H1 (cell line): ENCODE measurements at regions not wholly inside any gene's neighbourhood (a gene's known extent, or its start where the extent isn't known, plus 50 kb on each side); places are given as distances from the start of the nearest gene placed in this dataset.

Experiments
- CTCF ChIA-PET: fragments of 300-600 bp; sonication (Branson Sonifier 250); formaldehyde crosslinking; loops from one replicate; lab custom pipeline; 2021; ENCODE audit not compliant: partially characterized antibody; lab: Charles Lee
- POLR2A ChIA-PET: fragments of 300-600 bp; sonication (Branson Sonifier 250); formaldehyde crosslinking; loops from one replicate; lab custom pipeline; 2021; ENCODE audit warnings: inconsistent platforms; ENCODE audit not compliant: partially characterized antibody; lab: Charles Lee
- DNase-seq, 2 experiments: peaks; one replicate each; pipeline versions ENCODE4 v3.0.0 to v3.0.0-alpha.2; 2010 to 2022; ENCODE audit warnings: low spot score in 2 of 2, low read depth in 1 of 2, mixed read lengths in 1 of 2
- FAIRE-seq: peaks from 2 replicates; lab custom pipeline; 2011; peaks lifted over from hg19 to GRCh38; lab: Jason Lieb, UNC
- H2AFZ ChIP-seq: 2 replicates; pipeline ENCODE4 v1.8.1; 2012; ENCODE audit warnings: low read length, inconsistent platforms
- H2AK5ac ChIP-seq: 2 replicates; pipeline ENCODE4 v1.6.1; 2013; ENCODE audit warnings: low read depth, low read length
- H2BK120ac ChIP-seq: replicated peaks from 2 replicates; pipeline ENCODE3; 2013; ENCODE audit warnings: low read depth, low read length, inconsistent platforms
- H2BK12ac ChIP-seq: 2 replicates; pipeline ENCODE4 v1.6.1; 2013; ENCODE audit warnings: low read depth, low read length
- H2BK15ac ChIP-seq: 2 replicates; pipeline ENCODE4 v1.6.1; 2013; ENCODE audit warnings: low read length
- H2BK20ac ChIP-seq: 2 replicates; pipeline ENCODE4 v1.6.1; 2013; ENCODE audit warnings: low read length
- H2BK5ac ChIP-seq: 2 replicates; pipeline ENCODE4 v1.6.1; 2013; ENCODE audit warnings: low read depth, low read length
- H3K14ac ChIP-seq: 2 replicates; pipeline ENCODE4 v1.6.1; 2013; ENCODE audit warnings: inconsistent platforms; ENCODE audit not compliant: insufficient read length
- H3K18ac ChIP-seq: 2 replicates; pipeline ENCODE4 v1.6.1; 2013; ENCODE audit warnings: low read length; ENCODE audit errors: extremely low read depth
- H3K23ac ChIP-seq: 2 replicates; pipeline ENCODE4 v1.6.1; 2013; ENCODE audit warnings: inconsistent platforms; ENCODE audit not compliant: insufficient read length
- H3K23me2 ChIP-seq: 2 replicates; pipeline ENCODE4 v1.6.1; 2013; ENCODE audit warnings: low read depth, low read length
- H3K27ac ChIP-seq: 2 replicates; pipeline ENCODE4 v1.6.1; 2011; ENCODE audit warnings: low read depth, low read length, inconsistent platforms
- H3K27me3 ChIP-seq, 4 experiments: replicated peaks in 1 of 4; 1 replicate in 1 of 4; 2 replicates in 3 of 4; pipeline versions ENCODE4 v1.6.1 to v1.8.1; 2011 to 2013; ENCODE audit warnings: low read length in 3 of 4, mild to moderate bottlenecking in 3 of 4, inconsistent platforms in 2 of 4, mixed read lengths in 2 of 4, moderate library complexity in 1 of 4; ENCODE audit not compliant: control insufficient read depth in 3 of 4, insufficient read depth in 3 of 4; ENCODE audit errors: extremely low read depth in 1 of 4
- H3K36me3 ChIP-seq, 4 experiments: 2 replicates each; pipeline versions ENCODE4 v1.6.1 to v1.8.1; 2011 to 2013; ENCODE audit warnings: mild to moderate bottlenecking in 4 of 4, low read length in 3 of 4, moderate library complexity in 2 of 4, control low read depth in 1 of 4, inconsistent platforms in 1 of 4; ENCODE audit not compliant: insufficient read depth in 4 of 4, control insufficient read depth in 2 of 4
- H3K4ac ChIP-seq: replicated peaks from 2 replicates; pipeline ENCODE3; 2013; ENCODE audit warnings: low read length, low read depth, mixed read lengths, inconsistent platforms; ENCODE audit not compliant: insufficient read length
- H3K4me1 ChIP-seq, 4 experiments: replicated peaks in 1 of 4; 1 replicate in 1 of 4; 2 replicates in 3 of 4; pipeline versions ENCODE4 v1.6.1 to v1.8.1; 2011 to 2013; ENCODE audit warnings: low read length in 3 of 4, inconsistent platforms in 2 of 4, mixed read lengths in 1 of 4; ENCODE audit not compliant: insufficient read depth in 4 of 4, control insufficient read depth in 3 of 4
- H3K4me2 ChIP-seq, 2 experiments: 2 replicates each; pipeline versions ENCODE4 v1.6.1 to v1.8.1; 2011 to 2013; ENCODE audit warnings: low read depth in 2 of 2, low read length in 2 of 2, control low read depth in 1 of 2, inconsistent platforms in 1 of 2, mild to moderate bottlenecking in 1 of 2; ENCODE audit not compliant: insufficient read depth in 1 of 2
- H3K4me3 ChIP-seq, 4 experiments: fragments of 200-600, 300-600 bp in 1 of 4; sonication (generic), shearing (Covaris generic), sonication (Bioruptor Twin) in 1 of 4; 2 replicates each; pipeline versions ENCODE4 v1.5.1 to v1.8.1; 2011 to 2016; ENCODE audit warnings: low read length in 4 of 4, low read depth in 3 of 4, control low read depth in 2 of 4, inconsistent platforms in 2 of 4, mild to moderate bottlenecking in 2 of 4, mixed read lengths in 1 of 4, moderate library complexity in 1 of 4; ENCODE audit not compliant: insufficient read depth in 2 of 4; ENCODE audit errors: extremely low read depth in 1 of 4
- H3K56ac ChIP-seq: replicated peaks from 2 replicates; pipeline ENCODE3; 2013; ENCODE audit warnings: low read depth, mild to moderate bottlenecking, mixed read lengths, low read length, inconsistent platforms; ENCODE audit not compliant: insufficient read length
- H3K79me1 ChIP-seq: 2 replicates; pipeline ENCODE4 v1.6.1; 2013; ENCODE audit warnings: low read depth, low read length, control low read depth
- H3K79me2 ChIP-seq, 2 experiments: 2 replicates each; pipeline versions ENCODE4 v1.6.1 to v1.8.1; 2012 to 2013; ENCODE audit warnings: low read length in 2 of 2, mild to moderate bottlenecking in 2 of 2, inconsistent platforms in 1 of 2; ENCODE audit not compliant: insufficient read depth in 2 of 2, control insufficient read depth in 1 of 2
- H3K9ac ChIP-seq, 4 experiments: replicated peaks in 1 of 4; 1 replicate in 1 of 4; 2 replicates in 3 of 4; pipeline versions ENCODE4 v1.6.1 to v1.8.1; 2011 to 2013; ENCODE audit warnings: low read depth in 3 of 4, low read length in 3 of 4, control low read depth in 2 of 4, mild to moderate bottlenecking in 2 of 4, moderate library complexity in 2 of 4, inconsistent platforms in 1 of 4; ENCODE audit errors: extremely low read depth in 1 of 4
- H3K9me3 ChIP-seq, 2 experiments: 2 replicates each; pipeline versions ENCODE4 v1.6.1 to v1.8.1; 2012 to 2013; ENCODE audit warnings: mild to moderate bottlenecking in 2 of 2, moderate library complexity in 2 of 2, control low read depth in 1 of 2, inconsistent platforms in 1 of 2, low read depth in 1 of 2, low read length in 1 of 2, mixed read lengths in 1 of 2; ENCODE audit not compliant: insufficient read depth in 2 of 2
- H4K20me1 ChIP-seq, 2 experiments: replicated peaks in 1 of 2; 2 replicates each; pipeline versions ENCODE3 to v1.8.1; 2011 to 2013; ENCODE audit warnings: inconsistent platforms in 2 of 2, low read length in 2 of 2, mild to moderate bottlenecking in 1 of 2; ENCODE audit not compliant: insufficient read depth in 2 of 2, control insufficient read depth in 1 of 2
- H4K5ac ChIP-seq: 2 replicates; pipeline ENCODE4 v1.6.1; 2013; ENCODE audit warnings: low read length, low read depth, mixed read lengths, inconsistent platforms; ENCODE audit not compliant: insufficient read length
- H4K8ac ChIP-seq: 2 replicates; pipeline ENCODE4 v1.8.0; 2013; ENCODE audit warnings: mild to moderate bottlenecking, moderate library complexity, low read length, inconsistent platforms; ENCODE audit not compliant: insufficient read depth; ENCODE audit errors: extremely low read depth
- H4K91ac ChIP-seq: replicated peaks from 2 replicates; pipeline ENCODE3; 2013; ENCODE audit warnings: low read length, mixed read lengths, inconsistent platforms; ENCODE audit not compliant: insufficient read length
- GTF2F1 ChIP-seq: IDR thresholded peaks from 2 replicates; pipeline ENCODE4 v1.6.1; 2012; ENCODE audit warnings: low read depth, low read length, improper control_type of control experiment, borderline replicate concordance
- SIRT6 ChIP-seq: IDR thresholded peaks from one replicate; pipeline ENCODE4 v1.7.1; 2012; ENCODE audit warnings: low read length, inconsistent platforms
- WGBS, 2 experiments: shearing (Covaris generic) in 1 of 2; methylation state at CpG; one replicate each; pipeline versions ENCODE4 v1.1.6 to v1.1.7; 2013 to 2015; ENCODE audit warnings: low lambda C conversion rate in 2 of 2, mixed read lengths in 2 of 2, inconsistent platforms in 1 of 2, low coverage in 1 of 2, missing lambda C conversion rate in 1 of 2; ENCODE audit not compliant: insufficient replicate concordance in 2 of 2, insufficient coverage in 1 of 2, insufficient read length in 1 of 2; ENCODE audit errors: extremely low coverage in 1 of 2, missing lambda C conversion rate in 1 of 2; 5-methylcytosine and 5-hydroxymethylcytosine counted together

DNA sequence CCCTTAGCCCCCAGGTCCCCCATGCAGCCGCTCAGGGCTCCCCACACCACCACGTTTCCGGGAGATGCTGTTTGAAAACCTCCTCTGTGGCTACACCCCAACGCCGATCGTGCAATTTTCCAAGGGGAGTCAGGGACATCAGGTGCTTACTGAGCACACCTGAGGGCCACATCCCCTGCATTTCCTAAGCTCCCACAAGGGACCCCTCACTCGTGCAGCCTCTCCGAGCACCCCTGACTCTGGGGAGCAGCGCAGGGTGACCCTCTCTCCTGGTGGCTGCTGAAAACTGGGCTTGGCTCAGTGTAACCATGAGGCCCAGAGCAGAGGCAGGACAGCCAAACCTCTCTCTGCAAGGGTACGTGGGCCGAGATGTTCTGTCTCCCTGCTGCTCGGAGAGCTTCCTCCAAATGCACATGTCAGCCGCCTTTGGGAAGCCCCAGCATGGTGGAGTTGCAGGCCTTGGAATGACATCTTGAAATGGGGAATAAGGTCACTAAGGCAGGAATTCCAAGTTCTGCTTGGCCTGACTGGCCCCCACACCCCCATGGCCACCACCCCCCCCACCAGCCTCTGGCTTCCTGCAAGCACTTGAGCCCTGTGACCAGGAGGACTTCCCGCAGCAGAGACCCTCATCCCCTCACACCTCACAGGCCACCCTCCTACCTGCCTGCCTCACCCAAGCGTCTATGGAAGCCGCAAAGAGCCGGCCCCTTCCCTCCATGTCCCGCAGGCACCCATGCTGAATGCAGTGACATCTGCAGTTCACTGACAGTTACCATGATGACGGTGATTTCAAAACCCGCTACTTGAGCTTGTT, 257.4 kb downstream of the BRD1 start:
- no peak overlapping the region for H3K56ac ChIP-seq
- H3K9me3 ChIP-seq = no peaks in the 10 kb centered on the region
- no peak overlapping the region for H3K9ac ChIP-seq
- no peak overlapping the region; the same call in 1 of the 2 replicates for H2AFZ ChIP-seq
- H2AK5ac ChIP-seq = no peak overlapping the region
- H3K4me3 ChIP-seq = no peak overlapping the region
- no peak overlapping the region for H3K18ac ChIP-seq
- H4K8ac ChIP-seq = no peak overlapping the region
- FAIRE-seq = no peak
- WGBS, 2 experiments = 94% methylated on average over 19 of the region's 20 CpGs; no CpG with 5 or more reads in 1 of the 2 experiments
- no peaks in the 10 kb centered on the region for H3K4me1 ChIP-seq
- no peak overlapping the region for H3K23ac ChIP-seq
- CTCF ChIA-PET = interaction anchor here (0.9 to 1.4 kb wide), 3 partner anchors 21 to 265 kb away, joined by 3 to 4 read pairs (median 3); no protein-coding TSS in a partner anchor
- H2BK120ac ChIP-seq = no peak overlapping the region
- H3K4ac ChIP-seq = no peak overlapping the region
- no peak overlapping the region for H4K91ac ChIP-seq
- H3K4me2 ChIP-seq = no peak overlapping the region
- peak in 1 of 2 experiments; percentile 44 for DNase-seq
- no peaks in the 10 kb centered on the region for H3K79me2 ChIP-seq
- no peak overlapping the region for H3K14ac ChIP-seq
- no peak overlapping the region for H2BK20ac ChIP-seq
- H3K23me2 ChIP-seq = peaks cover 4% of the 10 kb centered on the region; the same call in 1 of the 2 replicates
- no peaks in the 10 kb centered on the region for H4K20me1 ChIP-seq
- no peaks in the 10 kb centered on the region for H3K27me3 ChIP-seq
- no peak overlapping the region for H4K5ac ChIP-seq
- no peak overlapping the region for H2BK5ac ChIP-seq
- POLR2A ChIA-PET = no interaction called here
- H3K79me1 ChIP-seq = no peaks in the 10 kb centered on the region
- H3K27ac ChIP-seq = no peak overlapping the region
- no peak overlapping the region for H2BK15ac ChIP-seq
- no peak overlapping the region for H2BK12ac ChIP-seq
- H3K36me3 ChIP-seq = no peaks in the 10 kb centered on the region
- no peak for TF ChIP-seq GTF2F1
- no peak for TF ChIP-seq SIRT6
